IMR-90 (cell line): ENCODE measurements at regions not wholly inside any gene's neighbourhood (a gene's known extent, or its start where the extent isn't known, plus 50 kb on each side); places are given as distances from the start of the nearest gene placed in this dataset.

Source experiments
- ATAC-seq: fragments of 200-7000 bp; cut with Tn5 transposase; 2 replicates; pipeline ENCODE4 v1.9.1; 2020; ENCODE audit warnings: low read depth, mild to moderate bottlenecking, moderate library complexity
- BruUV-seq: library from RNA; stranded (reverse); fragments of 400-500 nt; replicated peaks from 2 replicates; lab custom pipeline; 2021; lab: Mats Ljungman, UMichigan
- CTCF ChIA-PET: fragments of 300-600 bp; formaldehyde crosslinking; extraction: SDS; loops from one replicate; lab custom pipeline; 2021; ENCODE audit warnings: antibody characterized with exemption; lab: Yijun Ruan, JAX
- POLR2A ChIA-PET: fragments of 300-600 bp; sonication (Branson Sonifier 250); formaldehyde crosslinking; loops from one replicate; lab custom pipeline; 2022; ENCODE audit warnings: antibody characterized with exemption; ENCODE audit not compliant: unreplicated experiment; lab: Charles Lee
- DNase-seq: peaks from one replicate; pipeline ENCODE4 v3.0.0; 2013
- H2AFZ ChIP-seq: replicated peaks from 2 replicates; pipeline ENCODE3; 2013; ENCODE audit warnings: low read length, mild to moderate bottlenecking; ENCODE audit not compliant: poor library complexity
- H2AK5ac ChIP-seq: 2 replicates; pipeline ENCODE4 v1.6.1; 2013; ENCODE audit warnings: low read depth, low read length, inconsistent platforms
- H2AK9ac ChIP-seq: replicated peaks from 2 replicates; pipeline ENCODE3; 2013; ENCODE audit warnings: mild to moderate bottlenecking, low read depth, low read length, moderate library complexity; ENCODE audit not compliant: poor library complexity
- H2BK120ac ChIP-seq: 2 replicates; pipeline ENCODE4 v1.6.1; 2013; ENCODE audit warnings: low read depth, low read length, inconsistent platforms
- H2BK15ac ChIP-seq: 3 replicates; pipeline ENCODE4 v1.6.1; 2013; ENCODE audit warnings: low read depth, low read length, inconsistent platforms
- H2BK20ac ChIP-seq: 2 replicates; pipeline ENCODE4 v1.6.1; 2013; ENCODE audit warnings: low read depth, mild to moderate bottlenecking, inconsistent platforms, low read length, moderate library complexity
- H2BK5ac ChIP-seq: 2 replicates; pipeline ENCODE4 v1.6.1; 2013; ENCODE audit warnings: mild to moderate bottlenecking, low read depth, low read length, inconsistent platforms; ENCODE audit not compliant: poor library complexity, severe bottlenecking
- H3K14ac ChIP-seq: replicated peaks from 2 replicates; pipeline ENCODE4 v1.6.1; 2013; ENCODE audit warnings: low read depth, low read length, inconsistent platforms
- H3K18ac ChIP-seq: 2 replicates; pipeline ENCODE4 v1.6.1; 2013; ENCODE audit warnings: low read depth, low read length, control low read depth
- H3K23ac ChIP-seq: 2 replicates; pipeline ENCODE4 v1.6.1; 2013; ENCODE audit warnings: low read depth, low read length, inconsistent platforms
- H3K27ac ChIP-seq: 2 replicates; pipeline ENCODE4 v1.5.1; 2013; ENCODE audit warnings: mild to moderate bottlenecking, control low read depth, low read length; ENCODE audit not compliant: insufficient read depth
- H3K27me3 ChIP-seq: 2 replicates; pipeline ENCODE4 v1.6.1; 2013; ENCODE audit warnings: low read length; ENCODE audit not compliant: control insufficient read depth, insufficient read depth
- H3K36me3 ChIP-seq: 2 replicates; pipeline ENCODE4 v1.6.1; 2013; ENCODE audit warnings: low read length, mixed read lengths; ENCODE audit not compliant: control insufficient read depth, insufficient read depth
- H3K4ac ChIP-seq: 2 replicates; pipeline ENCODE4 v1.6.1; 2013; ENCODE audit warnings: low read depth, low read length, inconsistent platforms
- H3K4me1 ChIP-seq: 2 replicates; pipeline ENCODE4 v1.6.1; 2013; ENCODE audit warnings: low read length, mixed read lengths; ENCODE audit not compliant: control insufficient read depth, insufficient read depth
- H3K4me2 ChIP-seq: 2 replicates; pipeline ENCODE4 v1.6.1; 2013; ENCODE audit warnings: low read depth, mild to moderate bottlenecking, control low read depth, low read length, moderate library complexity
- H3K4me3 ChIP-seq: 2 replicates; pipeline ENCODE4 v1.5.1; 2013; ENCODE audit warnings: low read depth, mild to moderate bottlenecking, control low read depth, low read length, moderate library complexity; ENCODE audit not compliant: insufficient read depth
- H3K56ac ChIP-seq: 2 replicates; pipeline ENCODE4 v1.6.1; 2013; ENCODE audit warnings: low read length, inconsistent platforms; ENCODE audit not compliant: insufficient read depth; ENCODE audit errors: extremely low read depth
- H3K79me1 ChIP-seq, 2 experiments: 2 replicates each; pipeline ENCODE4 v1.6.1; 2013; ENCODE audit warnings: low read length in 2 of 2, inconsistent platforms in 1 of 2, low read depth in 1 of 2
- H3K9ac ChIP-seq: 2 replicates; pipeline ENCODE4 v1.6.1; 2013; ENCODE audit warnings: low read depth, low read length, control low read depth
- H3K9me1 ChIP-seq: 2 replicates; pipeline ENCODE4 v1.6.1; 2013; ENCODE audit warnings: low read length, inconsistent platforms; ENCODE audit not compliant: insufficient read depth
- H3K9me3 ChIP-seq: 2 replicates; pipeline ENCODE4 v1.6.1; 2013; ENCODE audit warnings: low read length; ENCODE audit not compliant: control insufficient read depth, insufficient read depth
- H4K20me1 ChIP-seq: 2 replicates; pipeline ENCODE4 v1.6.1; 2013; ENCODE audit warnings: low read length, inconsistent platforms; ENCODE audit not compliant: insufficient read depth
- H4K5ac ChIP-seq: 2 replicates; pipeline ENCODE4 v1.6.1; 2013; ENCODE audit warnings: mild to moderate bottlenecking, low read depth, low read length, control low read depth
- H4K8ac ChIP-seq, 2 experiments: 2 replicates each; pipeline ENCODE4 v1.6.1; 2013; ENCODE audit warnings: low read depth in 2 of 2, low read length in 2 of 2, control low read depth in 1 of 2, inconsistent platforms in 1 of 2
- H4K91ac ChIP-seq: 2 replicates; pipeline ENCODE4 v1.6.1; 2013; ENCODE audit warnings: low read depth, low read length, inconsistent platforms; ENCODE audit not compliant: insufficient read depth
- BHLHE40 ChIP-seq: fragments of 150-350 bp; IDR thresholded peaks from 2 replicates; pipeline ENCODE4 v1.6.1; 2016; ENCODE audit warnings: mild to moderate bottlenecking, low read depth, low read length
- CEBPB ChIP-seq: IDR thresholded peaks from 2 replicates; pipeline ENCODE4 v1.6.1; 2012; ENCODE audit warnings: low read depth, low read length, improper control_type of control experiment
- CHD1 ChIP-seq: IDR thresholded peaks from 2 replicates; pipeline ENCODE4 v1.6.1; 2012; ENCODE audit warnings: low read depth, low read length, improper control_type of control experiment
- FOS ChIP-seq: fragments of 150-350 bp; IDR thresholded peaks from 2 replicates; pipeline ENCODE4 v1.6.1; 2016; ENCODE audit warnings: low read depth, low read length
- MAFK ChIP-seq: IDR thresholded peaks from 2 replicates; pipeline ENCODE4 v1.6.1; 2012; ENCODE audit warnings: low read depth, low read length, improper control_type of control experiment
- POLR2A ChIP-seq: IDR thresholded peaks from 2 replicates; pipeline ENCODE4 v1.6.1; 2012; ENCODE audit warnings: mild to moderate bottlenecking, low read depth, low read length
- RCOR1 ChIP-seq: IDR thresholded peaks from 2 replicates; pipeline ENCODE4 v1.6.1; 2012; ENCODE audit warnings: mild to moderate bottlenecking, low read length, improper control_type of control experiment; ENCODE audit not compliant: insufficient replicate concordance
- RFX5 ChIP-seq: IDR thresholded peaks from 2 replicates; pipeline ENCODE4 v1.8.0; 2012; ENCODE audit warnings: low read depth, mild to moderate bottlenecking, low read length, moderate library complexity
- SMC3 ChIP-seq: fragments of 150-350 bp; IDR thresholded peaks from 2 replicates; pipeline ENCODE4 v1.6.1; 2016; ENCODE audit warnings: low read depth, mild to moderate bottlenecking, antibody characterized with exemption, low read length, moderate library complexity
- WGBS, 2 experiments: methylation state at CpG; one replicate each; pipeline versions ENCODE4 v1.1.5 to v1.1.7; 2013; ENCODE audit warnings: missing lambda C conversion rate in 2 of 2; ENCODE audit not compliant: insufficient read length in 1 of 2; ENCODE audit errors: extremely low coverage in 2 of 2; 5-methylcytosine and 5-hydroxymethylcytosine counted together
- dilution Hi-C: fragments of 300-500 bp; cut with HindIII; formaldehyde crosslinking; loops from one replicate; pipeline ENCODE4 v1.14.3; 2018; ENCODE audit warnings: low sequenced_read_pairs; ENCODE audit not compliant: unreplicated experiment
- in situ Hi-C: fragments of 300-500 bp; cut with MboI; formaldehyde crosslinking; loops from 3 replicates; pipeline ENCODE4 v1.14.3; 2019; ENCODE audit warnings: low sequenced_read_pairs, inconsistent platforms, mixed read lengths
- intact Hi-C: fragments of 100-400 bp; cut with micrococcal nuclease; formaldehyde crosslinking; loops from 2 replicates; pipeline ENCODE4 v1.10.0; 2022
- TF ChIP-seq, protein P1 (sequence below): fragments of 150-350 bp; IDR thresholded peaks from 2 replicates; pipeline ENCODE4 v1.6.1; 2017; ENCODE audit warnings: mild to moderate bottlenecking, antibody characterized with exemption, low read length, low read depth
- TF ChIP-seq, protein P2 (sequence below): fragments of 150-350 bp; IDR thresholded peaks from 2 replicates; pipeline ENCODE4 v1.6.1; 2016; ENCODE audit warnings: low read depth, mild to moderate bottlenecking, low read length, moderate library complexity, borderline replicate concordance
- TF ChIP-seq, protein P3 (sequence below): conservative IDR thresholded peaks from 2 replicates; pipeline ENCODE4 v1.5.1; 2012; ENCODE audit warnings: mild to moderate bottlenecking, low read depth, low read length, improper control_type of control experiment

DNA sequence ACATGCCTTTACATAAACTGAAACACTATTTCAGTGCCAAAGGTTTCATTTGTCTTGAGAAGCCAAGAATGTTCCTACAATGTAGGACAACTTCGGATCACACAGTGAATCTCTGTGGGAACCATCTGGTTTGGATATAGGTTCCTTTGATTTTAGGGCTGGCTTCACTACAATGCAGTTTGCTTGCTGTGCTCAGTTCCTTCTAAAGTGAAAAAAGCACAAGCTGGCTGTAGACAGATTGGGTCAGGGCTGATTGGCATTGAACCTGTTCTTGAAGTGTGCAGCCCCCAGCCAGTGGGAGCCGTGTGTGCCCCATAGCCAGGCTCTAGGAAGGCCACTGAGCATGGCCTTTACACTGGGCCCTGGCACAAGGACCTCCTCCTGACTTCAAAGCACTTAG is 167.9 kb upstream of the HNRNPA3 start:
- H2AFZ ChIP-seq: no peak overlapping the region
- CTCF ChIA-PET: no interaction called here
- 14% methylated on average over 1 of the region's 2 CpGs; no CpG with 5 or more reads in 1 of the 2 experiments for WGBS, 2 experiments
- POLR2A ChIA-PET: no interaction called here
- no peaks in the 10 kb centered on the region; the same call in 1 of the 2 replicates for H3K27me3 ChIP-seq
- H3K9ac ChIP-seq: no peak overlapping the region
- ATAC-seq: no peak
- no peaks in the 10 kb centered on the region for H3K4me1 ChIP-seq
- H3K14ac ChIP-seq: no peak overlapping the region
- no peaks in the 10 kb centered on the region for H4K20me1 ChIP-seq
- H2BK120ac ChIP-seq: no peak overlapping the region
- H3K4me2 ChIP-seq: no peak overlapping the region
- no peaks in the 10 kb centered on the region for H3K9me3 ChIP-seq
- H4K91ac ChIP-seq: no peak overlapping the region
- H3K18ac ChIP-seq: no peak overlapping the region
- no peak overlapping the region for H3K23ac ChIP-seq
- in situ Hi-C loops: no loop called here
- no peak overlapping the region for H2BK20ac ChIP-seq
- no peak overlapping the region for H2AK9ac ChIP-seq
- H3K36me3 ChIP-seq: no peaks in the 10 kb centered on the region
- TF ChIP-seq, protein P1, sequence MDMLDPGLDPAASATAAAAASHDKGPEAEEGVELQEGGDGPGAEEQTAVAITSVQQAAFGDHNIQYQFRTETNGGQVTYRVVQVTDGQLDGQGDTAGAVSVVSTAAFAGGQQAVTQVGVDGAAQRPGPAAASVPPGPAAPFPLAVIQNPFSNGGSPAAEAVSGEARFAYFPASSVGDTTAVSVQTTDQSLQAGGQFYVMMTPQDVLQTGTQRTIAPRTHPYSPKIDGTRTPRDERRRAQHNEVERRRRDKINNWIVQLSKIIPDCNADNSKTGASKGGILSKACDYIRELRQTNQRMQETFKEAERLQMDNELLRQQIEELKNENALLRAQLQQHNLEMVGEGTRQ: no peak
- no peak for TF ChIP-seq MAFK
- TF ChIP-seq, protein P2, sequence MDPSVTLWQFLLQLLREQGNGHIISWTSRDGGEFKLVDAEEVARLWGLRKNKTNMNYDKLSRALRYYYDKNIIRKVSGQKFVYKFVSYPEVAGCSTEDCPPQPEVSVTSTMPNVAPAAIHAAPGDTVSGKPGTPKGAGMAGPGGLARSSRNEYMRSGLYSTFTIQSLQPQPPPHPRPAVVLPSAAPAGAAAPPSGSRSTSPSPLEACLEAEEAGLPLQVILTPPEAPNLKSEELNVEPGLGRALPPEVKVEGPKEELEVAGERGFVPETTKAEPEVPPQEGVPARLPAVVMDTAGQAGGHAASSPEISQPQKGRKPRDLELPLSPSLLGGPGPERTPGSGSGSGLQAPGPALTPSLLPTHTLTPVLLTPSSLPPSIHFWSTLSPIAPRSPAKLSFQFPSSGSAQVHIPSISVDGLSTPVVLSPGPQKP: no peak
- TF ChIP-seq POLR2A: no peak
- TF ChIP-seq FOS: no peak
- no peak for TF ChIP-seq BHLHE40
- TF ChIP-seq, protein P3, sequence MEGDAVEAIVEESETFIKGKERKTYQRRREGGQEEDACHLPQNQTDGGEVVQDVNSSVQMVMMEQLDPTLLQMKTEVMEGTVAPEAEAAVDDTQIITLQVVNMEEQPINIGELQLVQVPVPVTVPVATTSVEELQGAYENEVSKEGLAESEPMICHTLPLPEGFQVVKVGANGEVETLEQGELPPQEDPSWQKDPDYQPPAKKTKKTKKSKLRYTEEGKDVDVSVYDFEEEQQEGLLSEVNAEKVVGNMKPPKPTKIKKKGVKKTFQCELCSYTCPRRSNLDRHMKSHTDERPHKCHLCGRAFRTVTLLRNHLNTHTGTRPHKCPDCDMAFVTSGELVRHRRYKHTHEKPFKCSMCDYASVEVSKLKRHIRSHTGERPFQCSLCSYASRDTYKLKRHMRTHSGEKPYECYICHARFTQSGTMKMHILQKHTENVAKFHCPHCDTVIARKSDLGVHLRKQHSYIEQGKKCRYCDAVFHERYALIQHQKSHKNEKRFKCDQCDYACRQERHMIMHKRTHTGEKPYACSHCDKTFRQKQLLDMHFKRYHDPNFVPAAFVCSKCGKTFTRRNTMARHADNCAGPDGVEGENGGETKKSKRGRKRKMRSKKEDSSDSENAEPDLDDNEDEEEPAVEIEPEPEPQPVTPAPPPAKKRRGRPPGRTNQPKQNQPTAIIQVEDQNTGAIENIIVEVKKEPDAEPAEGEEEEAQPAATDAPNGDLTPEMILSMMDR: no peak
- TF ChIP-seq CEBPB: no peak
- no peak for TF ChIP-seq RCOR1
- no peak for TF ChIP-seq SMC3
- TF ChIP-seq RFX5: no peak
- TF ChIP-seq CHD1: no peak
- no peak overlapping the region for H2AK5ac ChIP-seq
- H4K8ac ChIP-seq: no peak overlapping the region
- no peaks in the 10 kb centered on the region for H3K9me1 ChIP-seq
- H2BK15ac ChIP-seq: no peak overlapping the region
- DNase-seq: no peak
- no peak overlapping the region for H3K4ac ChIP-seq
- dilution Hi-C loops: no loop called here
- H4K5ac ChIP-seq: no peak overlapping the region
- no peak overlapping the region for H3K27ac ChIP-seq
- intact Hi-C loops: no loop called here
- H3K79me1 ChIP-seq: no peaks in the 10 kb centered on the region
- no peak overlapping the region for H3K56ac ChIP-seq
- no peak overlapping the region for H3K4me3 ChIP-seq
- no TSS peak for BruUV-seq
- H2BK5ac ChIP-seq: no peak overlapping the region
